HL-60 (cell line): ENCODE measurements at regions not wholly inside any gene's neighbourhood (a gene's known extent, or its start where the extent isn't known, plus 50 kb on each side); places are given as distances from the start of the nearest gene placed in this dataset.

Experiments
- DNase-seq, 2 experiments: peaks; one replicate each; pipeline ENCODE4 v3.0.0-alpha.2; 2010 to 2020; ENCODE audit warnings: low read depth in 1 of 2, low spot score in 1 of 2
- H3K27ac ChIP-seq: fragments of 250-450 bp; sonication (Bioruptor Pico); replicated peaks from 2 replicates; pipeline ENCODE4 v1.5.1; 2020; ENCODE audit warnings: mild to moderate bottlenecking, moderate library complexity
- H3K27me3 ChIP-seq: fragments of 250-450 bp; sonication (Bioruptor Pico); 2 replicates; pipeline ENCODE4 v1.5.1; 2021; ENCODE audit warnings: mild to moderate bottlenecking, moderate library complexity; ENCODE audit not compliant: insufficient read depth, poor library complexity, severe bottlenecking
- H3K4me3 ChIP-seq: replicated peaks from 2 replicates; pipeline ENCODE4 v1.5.1; 2011; ENCODE audit warnings: mild to moderate bottlenecking, control low read depth, low read length; ENCODE audit not compliant: insufficient read depth
- GABPA ChIP-seq: IDR thresholded peaks from 2 replicates; pipeline ENCODE4 v1.6.1; 2012; ENCODE audit warnings: low read depth
- POLR2AphosphoS5 ChIP-seq: IDR thresholded peaks from 2 replicates; pipeline ENCODE4 v1.6.1; 2012; ENCODE audit warnings: low read depth
- SPI1 ChIP-seq: IDR thresholded peaks from 2 replicates; pipeline ENCODE4 v1.6.1; 2012; ENCODE audit warnings: low read depth, mild to moderate bottlenecking, borderline replicate concordance
- TF ChIP-seq, protein P1 (sequence below): IDR thresholded peaks from one replicate; pipeline ENCODE4 v1.5.1; 2011; ENCODE audit warnings: low read length, control low read depth, inconsistent platforms; ENCODE audit not compliant: insufficient read depth
- TF ChIP-seq, protein P2 (sequence below): IDR thresholded peaks from 2 replicates; pipeline ENCODE4 v1.6.1; 2012; ENCODE audit warnings: low read depth; ENCODE audit not compliant: insufficient replicate concordance

DNA sequence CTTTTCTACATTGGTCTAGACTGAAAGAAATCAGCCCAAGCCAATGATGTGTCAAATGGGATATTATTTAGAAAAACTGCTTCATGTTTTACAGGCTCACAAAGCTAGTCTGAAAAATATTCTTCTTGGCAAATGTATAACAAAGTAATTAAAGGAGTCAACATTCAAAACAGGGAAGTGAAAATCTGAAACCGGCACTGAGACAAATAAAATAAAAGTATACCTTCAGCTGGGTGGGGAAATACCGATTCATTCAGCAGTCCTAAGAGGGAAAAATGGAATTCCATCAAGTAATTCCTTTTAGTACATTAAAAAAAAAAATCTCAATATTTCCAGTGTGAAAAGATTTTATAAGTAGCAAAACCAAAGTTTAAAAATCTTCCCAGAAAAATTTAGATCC lies 259.6 kb upstream of the SLC24A2 start:
- no peaks in the 10 kb centered on the region for H3K27me3 ChIP-seq
- H3K27ac ChIP-seq = no peak overlapping the region
- H3K4me3 ChIP-seq = no peak overlapping the region
- DNase-seq = no peak
- TF ChIP-seq POLR2AphosphoS5 (no peak), SPI1 (no peak), GABPA (no peak)
- TF ChIP-seq, protein P1, sequence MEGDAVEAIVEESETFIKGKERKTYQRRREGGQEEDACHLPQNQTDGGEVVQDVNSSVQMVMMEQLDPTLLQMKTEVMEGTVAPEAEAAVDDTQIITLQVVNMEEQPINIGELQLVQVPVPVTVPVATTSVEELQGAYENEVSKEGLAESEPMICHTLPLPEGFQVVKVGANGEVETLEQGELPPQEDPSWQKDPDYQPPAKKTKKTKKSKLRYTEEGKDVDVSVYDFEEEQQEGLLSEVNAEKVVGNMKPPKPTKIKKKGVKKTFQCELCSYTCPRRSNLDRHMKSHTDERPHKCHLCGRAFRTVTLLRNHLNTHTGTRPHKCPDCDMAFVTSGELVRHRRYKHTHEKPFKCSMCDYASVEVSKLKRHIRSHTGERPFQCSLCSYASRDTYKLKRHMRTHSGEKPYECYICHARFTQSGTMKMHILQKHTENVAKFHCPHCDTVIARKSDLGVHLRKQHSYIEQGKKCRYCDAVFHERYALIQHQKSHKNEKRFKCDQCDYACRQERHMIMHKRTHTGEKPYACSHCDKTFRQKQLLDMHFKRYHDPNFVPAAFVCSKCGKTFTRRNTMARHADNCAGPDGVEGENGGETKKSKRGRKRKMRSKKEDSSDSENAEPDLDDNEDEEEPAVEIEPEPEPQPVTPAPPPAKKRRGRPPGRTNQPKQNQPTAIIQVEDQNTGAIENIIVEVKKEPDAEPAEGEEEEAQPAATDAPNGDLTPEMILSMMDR = no peak
- TF ChIP-seq, protein P2, sequence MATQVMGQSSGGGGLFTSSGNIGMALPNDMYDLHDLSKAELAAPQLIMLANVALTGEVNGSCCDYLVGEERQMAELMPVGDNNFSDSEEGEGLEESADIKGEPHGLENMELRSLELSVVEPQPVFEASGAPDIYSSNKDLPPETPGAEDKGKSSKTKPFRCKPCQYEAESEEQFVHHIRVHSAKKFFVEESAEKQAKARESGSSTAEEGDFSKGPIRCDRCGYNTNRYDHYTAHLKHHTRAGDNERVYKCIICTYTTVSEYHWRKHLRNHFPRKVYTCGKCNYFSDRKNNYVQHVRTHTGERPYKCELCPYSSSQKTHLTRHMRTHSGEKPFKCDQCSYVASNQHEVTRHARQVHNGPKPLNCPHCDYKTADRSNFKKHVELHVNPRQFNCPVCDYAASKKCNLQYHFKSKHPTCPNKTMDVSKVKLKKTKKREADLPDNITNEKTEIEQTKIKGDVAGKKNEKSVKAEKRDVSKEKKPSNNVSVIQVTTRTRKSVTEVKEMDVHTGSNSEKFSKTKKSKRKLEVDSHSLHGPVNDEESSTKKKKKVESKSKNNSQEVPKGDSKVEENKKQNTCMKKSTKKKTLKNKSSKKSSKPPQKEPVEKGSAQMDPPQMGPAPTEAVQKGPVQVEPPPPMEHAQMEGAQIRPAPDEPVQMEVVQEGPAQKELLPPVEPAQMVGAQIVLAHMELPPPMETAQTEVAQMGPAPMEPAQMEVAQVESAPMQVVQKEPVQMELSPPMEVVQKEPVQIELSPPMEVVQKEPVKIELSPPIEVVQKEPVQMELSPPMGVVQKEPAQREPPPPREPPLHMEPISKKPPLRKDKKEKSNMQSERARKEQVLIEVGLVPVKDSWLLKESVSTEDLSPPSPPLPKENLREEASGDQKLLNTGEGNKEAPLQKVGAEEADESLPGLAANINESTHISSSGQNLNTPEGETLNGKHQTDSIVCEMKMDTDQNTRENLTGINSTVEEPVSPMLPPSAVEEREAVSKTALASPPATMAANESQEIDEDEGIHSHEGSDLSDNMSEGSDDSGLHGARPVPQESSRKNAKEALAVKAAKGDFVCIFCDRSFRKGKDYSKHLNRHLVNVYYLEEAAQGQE = no peak

GRCh38 chr9:20044686-20045085 lies 255.8 kb upstream of the SLC24A2 start:
- no peak overlapping the region for H3K4me3 ChIP-seq
- no peak overlapping the region for H3K27ac ChIP-seq
- TF ChIP-seq SPI1 (no peak), POLR2AphosphoS5 (no peak), GABPA (no peak)
- TF ChIP-seq, protein P2 = no peak
- TF ChIP-seq, protein P1 = no peak
- DNase-seq = no peak
- no peaks in the 10 kb centered on the region for H3K27me3 ChIP-seq

DNA sequence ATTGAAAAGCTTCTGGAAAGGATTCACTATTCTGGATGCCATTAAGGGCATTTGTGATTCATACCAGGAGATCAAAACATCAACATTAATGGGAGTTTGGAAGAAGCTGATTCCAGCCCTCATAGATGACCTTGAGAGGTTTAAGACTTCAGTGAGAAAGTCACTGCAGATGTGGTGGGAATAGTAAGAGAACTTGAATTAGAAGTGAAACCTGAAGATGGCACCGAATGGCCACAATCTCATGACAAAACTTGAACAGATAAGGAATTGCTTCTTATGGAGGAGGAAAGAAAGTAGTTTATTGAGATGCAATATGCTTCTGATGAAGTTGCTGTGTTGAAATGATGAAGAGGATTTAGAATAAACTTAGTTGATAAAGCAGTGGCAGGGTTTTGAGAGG lies 254.6 kb upstream of the SLC24A2 start:
- no peak for DNase-seq
- no peak for TF ChIP-seq POLR2AphosphoS5
- TF ChIP-seq GABPA = no peak
- TF ChIP-seq, protein P2 = no peak
- no peak for TF ChIP-seq SPI1
- TF ChIP-seq, protein P1 = no peak
- Histone ChIP-seq H3K4me3 (no peak overlapping the region), H3K27ac (no peak overlapping the region), H3K27me3 (no peaks in the 10 kb centered on the region)
